ENCODE measurements at regions not wholly inside any gene's neighbourhood (a gene's known extent, or its start where the extent isn't known, plus 50 kb on each side); places are given as distances from the start of the nearest gene placed in this dataset.

DNA sequence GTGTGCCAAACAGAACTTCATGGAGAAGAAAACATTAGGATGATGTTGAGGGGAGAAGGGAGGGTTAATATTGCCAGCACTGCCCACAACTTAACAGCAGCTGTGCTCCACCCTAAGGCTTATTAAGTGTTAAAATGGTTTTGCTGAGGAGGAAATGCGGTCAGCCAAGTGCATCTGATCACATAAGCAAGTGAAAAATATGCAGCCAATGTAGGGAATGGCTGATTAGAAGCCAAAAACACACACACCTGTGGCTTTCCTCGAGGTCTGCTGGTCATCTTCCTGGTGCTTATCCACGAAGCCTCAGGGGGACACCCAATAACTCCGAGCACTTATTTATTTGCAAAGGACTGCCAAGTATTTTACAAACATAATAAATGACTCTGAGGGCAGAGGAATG lies 66.3 kb upstream of the GPR45 start:
- Mint-ChIP-seq H3K9me3 (peaks cover 2% of the 10 kb centered on the region), H3K27me3 (ENCODE audit: low read depth) (peaks cover 61% of the 10 kb centered on the region), H3K4me3 (no peak overlapping the region), H3K36me3 (ENCODE audit: low read depth) (no peaks in the 10 kb centered on the region), H3K27ac (no peak overlapping the region), H3K4me1 (peaks cover 29% of the 10 kb centered on the region)
- TF ChIP-seq, protein P1, sequence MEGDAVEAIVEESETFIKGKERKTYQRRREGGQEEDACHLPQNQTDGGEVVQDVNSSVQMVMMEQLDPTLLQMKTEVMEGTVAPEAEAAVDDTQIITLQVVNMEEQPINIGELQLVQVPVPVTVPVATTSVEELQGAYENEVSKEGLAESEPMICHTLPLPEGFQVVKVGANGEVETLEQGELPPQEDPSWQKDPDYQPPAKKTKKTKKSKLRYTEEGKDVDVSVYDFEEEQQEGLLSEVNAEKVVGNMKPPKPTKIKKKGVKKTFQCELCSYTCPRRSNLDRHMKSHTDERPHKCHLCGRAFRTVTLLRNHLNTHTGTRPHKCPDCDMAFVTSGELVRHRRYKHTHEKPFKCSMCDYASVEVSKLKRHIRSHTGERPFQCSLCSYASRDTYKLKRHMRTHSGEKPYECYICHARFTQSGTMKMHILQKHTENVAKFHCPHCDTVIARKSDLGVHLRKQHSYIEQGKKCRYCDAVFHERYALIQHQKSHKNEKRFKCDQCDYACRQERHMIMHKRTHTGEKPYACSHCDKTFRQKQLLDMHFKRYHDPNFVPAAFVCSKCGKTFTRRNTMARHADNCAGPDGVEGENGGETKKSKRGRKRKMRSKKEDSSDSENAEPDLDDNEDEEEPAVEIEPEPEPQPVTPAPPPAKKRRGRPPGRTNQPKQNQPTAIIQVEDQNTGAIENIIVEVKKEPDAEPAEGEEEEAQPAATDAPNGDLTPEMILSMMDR (IDR thresholded peaks at IDR 0.05; ENCODE audit: unreplicated experiment in 3 of 3) = no peak

DNA sequence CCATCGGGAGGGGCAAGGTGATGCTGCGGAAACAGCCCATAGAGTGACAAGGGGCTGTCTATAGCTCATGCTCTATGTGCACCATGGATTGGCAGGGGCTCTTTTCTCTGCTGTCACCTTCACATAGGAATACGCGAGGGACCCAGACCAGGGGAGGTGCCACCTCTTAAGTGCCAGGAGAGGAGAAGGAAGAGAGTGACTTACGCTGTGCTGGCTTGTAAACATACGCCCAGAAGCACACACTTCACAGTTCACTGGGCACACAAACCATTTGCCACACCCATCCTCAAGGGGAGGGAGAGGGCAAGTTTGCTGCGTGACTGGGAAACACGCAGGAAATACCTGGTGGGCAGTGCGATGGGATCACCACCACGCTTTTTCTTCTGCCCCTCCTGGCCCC lies 65.1 kb upstream of the GPR45 start:
- H3K36me3 Mint-ChIP-seq (ENCODE audit: low read depth) = no peaks in the 10 kb centered on the region
- H3K9me3 Mint-ChIP-seq = peaks cover 2% of the 10 kb centered on the region
- TF ChIP-seq, protein P1 (IDR thresholded peaks at IDR 0.05; ENCODE audit: unreplicated experiment in 3 of 3) = no peak
- H3K27me3 Mint-ChIP-seq (ENCODE audit: low read depth) = peaks cover 63% of the 10 kb centered on the region
- H3K4me1 Mint-ChIP-seq = peaks cover 34% of the 10 kb centered on the region
- no peak overlapping the region for H3K4me3 Mint-ChIP-seq
- H3K27ac Mint-ChIP-seq = no peak overlapping the region

DNA sequence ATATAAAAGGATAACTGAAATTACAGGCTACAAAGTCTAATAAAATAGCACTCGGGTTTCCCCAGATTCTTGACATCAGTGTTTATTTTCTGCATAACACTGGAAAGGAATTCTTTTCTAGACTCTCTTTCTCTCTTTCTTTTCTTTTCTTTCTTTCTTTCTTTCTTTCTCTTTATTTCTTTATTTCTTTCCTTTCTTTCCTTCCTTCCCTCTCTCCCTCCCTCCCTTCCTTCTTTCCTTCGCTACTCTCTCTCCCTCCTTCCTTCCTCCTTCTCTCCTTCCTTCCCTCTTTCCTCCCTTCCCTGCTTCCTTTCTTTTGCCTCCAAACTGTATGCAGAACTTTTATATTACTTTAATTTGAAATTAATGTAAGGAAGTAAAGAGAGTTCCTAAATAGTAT lies 64.5 kb upstream of the GPR45 start:
- peaks cover 2% of the 10 kb centered on the region for H3K9me3 Mint-ChIP-seq
- peaks cover 34% of the 10 kb centered on the region for H3K4me1 Mint-ChIP-seq

DNA sequence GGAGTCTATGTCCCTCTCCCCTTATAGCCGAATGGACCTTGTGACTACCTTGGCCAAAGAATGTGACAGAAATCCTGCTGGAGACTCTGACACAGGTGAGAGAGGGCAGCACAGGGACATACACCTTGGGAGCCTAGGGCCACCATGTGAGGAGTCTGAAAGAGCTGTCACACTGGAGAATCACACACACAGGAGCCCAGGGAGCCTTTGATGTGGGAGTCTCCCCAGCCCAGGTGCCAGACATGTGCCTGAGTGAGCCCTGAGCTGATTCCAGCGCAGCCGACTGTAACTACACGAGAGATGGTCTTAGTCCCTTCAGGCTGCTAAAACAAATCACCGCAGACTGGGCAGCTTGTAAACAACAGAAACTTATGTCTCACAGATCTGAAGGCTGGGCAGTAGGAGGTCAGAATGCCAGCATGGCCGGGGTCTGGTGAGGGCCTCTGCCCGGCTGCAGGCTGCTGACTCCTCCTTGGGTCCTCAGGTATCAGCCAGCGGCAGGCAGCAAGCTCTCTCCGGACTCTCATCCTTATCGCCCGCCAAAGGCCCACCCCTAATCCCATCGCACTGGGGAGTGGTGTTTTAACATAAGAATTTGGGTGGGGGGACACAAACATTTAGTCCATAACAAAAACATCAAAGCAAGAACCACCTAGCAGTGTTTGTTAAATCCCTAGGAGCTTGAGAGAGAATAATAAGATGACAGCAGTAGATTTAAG lies 63.8 kb upstream of the GPR45 start:
- Mint-ChIP-seq H3K36me3 (ENCODE audit: low read depth) (no peaks in the 10 kb centered on the region), H3K27me3 (ENCODE audit: low read depth) (peaks cover 63% of the 10 kb centered on the region), H3K27ac (no peak overlapping the region), H3K4me1 (peaks cover 34% of the 10 kb centered on the region), H3K4me3 (no peak overlapping the region), H3K9me3 (peaks cover 2% of the 10 kb centered on the region)
- TF ChIP-seq, protein P1 (IDR thresholded peaks at IDR 0.05; ENCODE audit: unreplicated experiment in 3 of 3) = no peak

More for the DNA sequence above, 64.5 kb upstream of the GPR45 start:
- H3K27me3 Mint-ChIP-seq (ENCODE audit: low read depth) = peaks cover 63% of the 10 kb centered on the region
- no peak overlapping the region for H3K4me3 Mint-ChIP-seq
- H3K36me3 Mint-ChIP-seq (ENCODE audit: low read depth) = no peaks in the 10 kb centered on the region
- no peak overlapping the region for H3K27ac Mint-ChIP-seq
- TF ChIP-seq, protein P1 (IDR thresholded peaks at IDR 0.05; ENCODE audit: unreplicated experiment in 3 of 3) = no peak

DNA sequence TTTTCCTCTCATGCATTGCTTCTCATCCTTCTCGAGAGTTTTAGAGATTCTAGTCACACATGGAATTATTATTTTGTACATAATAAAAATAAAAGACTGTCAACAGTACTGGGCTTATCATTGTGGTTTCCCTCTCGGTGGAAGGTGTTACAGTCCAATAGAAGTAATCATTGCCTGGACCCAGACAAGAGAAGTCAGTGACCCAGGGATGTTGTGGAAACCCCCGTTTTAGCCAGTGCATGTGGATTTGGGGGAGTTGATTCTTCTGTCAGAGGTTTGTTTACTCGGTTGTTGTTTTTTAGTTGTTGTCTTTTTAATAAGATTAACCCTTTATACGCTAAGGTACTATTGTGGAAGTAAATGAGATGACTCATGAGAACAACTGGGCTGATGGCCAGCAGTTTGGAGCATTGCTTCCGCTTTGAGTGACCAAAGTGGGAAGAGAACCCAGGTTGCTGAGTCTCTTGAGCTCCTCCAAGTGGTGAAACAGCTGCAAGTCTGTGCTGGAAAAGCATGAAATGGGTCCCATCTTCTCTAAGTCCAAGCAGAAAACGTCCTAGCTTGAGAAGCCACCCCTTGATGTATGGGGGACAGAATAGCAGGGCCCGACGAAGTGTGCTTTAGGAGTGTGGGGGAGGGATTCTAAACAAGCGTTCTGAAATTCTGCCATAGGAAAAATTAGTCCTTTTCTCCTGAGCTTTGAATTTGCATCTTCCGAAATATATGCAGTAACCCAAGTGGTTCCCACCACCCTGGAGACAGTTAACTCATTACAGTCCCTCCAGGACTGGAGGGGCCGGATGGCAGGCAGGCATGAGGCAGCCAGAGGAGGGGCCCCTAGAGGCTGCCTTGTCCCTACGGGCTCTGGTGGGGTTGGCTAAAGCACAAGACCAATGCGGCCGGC lies 61.8 kb upstream of the GPR45 start:
- peaks cover 56% of the 10 kb centered on the region for H3K27me3 Mint-ChIP-seq (ENCODE audit: low read depth)
- peaks cover 29% of the 10 kb centered on the region for H3K4me1 Mint-ChIP-seq
- H3K9me3 Mint-ChIP-seq = no peaks in the 10 kb centered on the region
- no peaks in the 10 kb centered on the region for H3K36me3 Mint-ChIP-seq (ENCODE audit: low read depth)
- H3K27ac Mint-ChIP-seq = no peak overlapping the region
- no peak overlapping the region for H3K4me3 Mint-ChIP-seq
- TF ChIP-seq, protein P1 (IDR thresholded peaks at IDR 0.05; ENCODE audit: unreplicated experiment in 3 of 3) = peak; percentile 11 to 22 (median 14)
